Adrenal gland (tissue), 5 donors: ENCODE measurements at regions not wholly inside any gene's neighbourhood (a gene's known extent, or its start where the extent isn't known, plus 50 kb on each side); places are given as distances from the start of the nearest gene placed in this dataset.

Experiments
- CTCF ChIP-seq, 6 experiments: fragments of 450-650 bp in 4 of 6; fragments of 200-600 bp in 2 of 6; sonication (generic) in 1 of 6; IDR thresholded peaks; 1 replicate in 5 of 6; 2 replicates in 1 of 6; pipeline versions ENCODE4 v1.5.1 to v1.8.0; 2016 to 2021; ENCODE audit warnings: antibody characterized with exemption in 6 of 6, mild to moderate bottlenecking in 2 of 6, moderate library complexity in 1 of 6
- POLR2A ChIP-seq, 2 donors: fragments of 450-650 bp; IDR thresholded peaks; one replicate each; pipeline ENCODE4 v1.6.1; 2017; ENCODE audit warnings: antibody characterized with exemption in 2 of 2, mild to moderate bottlenecking in 2 of 2, moderate library complexity in 1 of 2
- donor health status: DM: no; HTN: no; CAD: no.

- no peak for TF ChIP-seq CTCF (IDR thresholded peaks at IDR 0.05)
- TF ChIP-seq POLR2A (IDR thresholded peaks at IDR 0.05) = no peak
Measured at GRCh38 chr12:89848732-89849131, 140.1 kb upstream of the ATP2B1 start.
